Right cardiac atrium (tissue), 5 donors: ENCODE measurements at regions not wholly inside any gene's neighbourhood (a gene's known extent, or its start where the extent isn't known, plus 50 kb on each side); places are given as distances from the start of the nearest gene placed in this dataset.
A peak's percentile ranks its signal among the peaks of the same experiment; 100 is the strongest.

ENCODE experiments used
- ATAC-seq, 2 donors: fragments of 200-7000 bp; cut with Tn5 transposase; one replicate each; pipeline versions ENCODE4 v1.8.0 to v1.9.1; 2020; ENCODE audit warnings: moderate library complexity in 2 of 2, mild to moderate bottlenecking in 1 of 2
- DNase-seq, 3 donors: peaks; one replicate each; pipeline ENCODE4 v3.0.0-alpha.2; 2020
- H3K27ac ChIP-seq: one replicate; pipeline ENCODE4 v1.5.1; 2013; ENCODE audit warnings: mild to moderate bottlenecking, low read length, control low read depth, moderate library complexity
- H3K27me3 ChIP-seq: one replicate; pipeline ENCODE4 v1.6.1; 2013; ENCODE audit not compliant: control insufficient read depth, insufficient read depth
- H3K4me1 ChIP-seq: one replicate; pipeline ENCODE4 v1.6.1; 2013; ENCODE audit warnings: low read length; ENCODE audit not compliant: control insufficient read depth, insufficient read depth
- H3K4me3 ChIP-seq: one replicate; pipeline ENCODE4 v1.5.1; 2013; ENCODE audit warnings: low read length, control low read depth
- H3K9me3 ChIP-seq: one replicate; pipeline ENCODE4 v1.6.1; 2013; ENCODE audit warnings: low read length; ENCODE audit not compliant: control insufficient read depth
- WGBS: extraction: QIAGEN DNeasy Blood & Tissue Kit; methylation state at CpG from one replicate; pipeline ENCODE4 v1.1.7; 2013; 5-methylcytosine and 5-hydroxymethylcytosine counted together
- intact Hi-C, 4 donors: fragments of 100-400 bp; cut with DNase I; formaldehyde crosslinking; loops; one replicate each; pipeline versions ENCODE4 v1.11.0 to v1.14.0; 2022 to 2023
- donor health status: healthy with polysubstance abuse.
- donor health status: DM: no; HTN: yes; CAD: no.
- donor health status: DM: no; HTN: no; CAD: no.
- donor health status: DM: no; HTN: yes; CAD: no; lungs with severe emphysema.
- donor health status: DM: yes; HTN: yes; CAD: no.

- DNase-seq (no peak), ATAC-seq (no peak)
- WGBS = 90% methylated on average over 10 of the region's 10 CpGs
- intact Hi-C loops = no loop called here
- Histone ChIP-seq H3K27me3 (no peaks in the 10 kb centered on the region), H3K9me3 (no peaks in the 10 kb centered on the region), H3K27ac (no peak overlapping the region), H3K4me1 (no peaks in the 10 kb centered on the region), H3K4me3 (no peak overlapping the region)
Measured at GRCh38 chr20:53691060-53691810, 97.6 kb upstream of the ZNF217 start.

GRCh38 chr20:53688085-53688484, 94.4 kb upstream of the ZNF217 start:
- no peaks in the 10 kb centered on the region for H3K9me3 ChIP-seq
- H3K27me3 ChIP-seq = no peaks in the 10 kb centered on the region
- ATAC-seq = no peak
- no peaks in the 10 kb centered on the region for H3K4me1 ChIP-seq
- no peak overlapping the region for H3K27ac ChIP-seq
- DNase-seq = no peak
- intact Hi-C loops = no loop called here
- 94% methylated on average over 1 of the region's 1 CpG for WGBS
- H3K4me3 ChIP-seq = no peak overlapping the region

GRCh38 chr20:53685070-53685595, 91.5 kb upstream of the ZNF217 start:
- no peak overlapping the region for H3K4me3 ChIP-seq
- WGBS = 96% methylated on average over 8 of the region's 8 CpGs
- no peak overlapping the region for H3K27ac ChIP-seq
- no peaks in the 10 kb centered on the region for H3K9me3 ChIP-seq
- ATAC-seq = no peak
- intact Hi-C loops = no loop called here
- no peak for DNase-seq
- H3K27me3 ChIP-seq = no peaks in the 10 kb centered on the region
- no peaks in the 10 kb centered on the region for H3K4me1 ChIP-seq

DNA sequence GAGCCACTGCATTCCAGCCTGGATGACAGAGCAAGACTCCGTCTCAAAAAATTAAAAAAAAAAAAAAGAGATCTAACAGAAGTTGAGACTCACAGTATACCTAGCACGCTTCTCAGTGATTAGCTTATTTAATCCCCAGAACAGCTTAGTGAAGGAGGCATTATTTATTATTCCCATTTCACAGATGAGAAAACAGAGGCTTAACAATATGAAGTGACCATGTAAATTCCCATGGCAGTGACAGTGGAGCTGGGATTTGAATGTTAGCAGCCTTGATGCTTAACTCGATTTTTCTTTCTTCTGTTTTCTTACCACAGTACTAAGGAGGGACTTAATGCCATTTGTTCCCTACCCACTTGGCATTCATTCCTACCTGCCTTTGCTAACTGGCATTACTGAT, 89.9 kb upstream of the ZNF217 start:
- ATAC-seq (no peak), DNase-seq (no peak)
- 96% methylated on average over 3 of the region's 3 CpGs for WGBS
- Histone ChIP-seq H3K4me1 (no peaks in the 10 kb centered on the region), H3K27ac (no peak overlapping the region), H3K9me3 (no peaks in the 10 kb centered on the region), H3K4me3 (no peak overlapping the region), H3K27me3 (no peaks in the 10 kb centered on the region)
- intact Hi-C loops = no loop called here

GRCh38 chr20:53681352-53682212, 87.9 kb upstream of the ZNF217 start:
- no peaks in the 10 kb centered on the region for H3K4me1 ChIP-seq
- ATAC-seq = no peak
- intact Hi-C loops = no loop called here
- no peak overlapping the region for H3K27ac ChIP-seq
- H3K27me3 ChIP-seq = no peaks in the 10 kb centered on the region
- H3K4me3 ChIP-seq = no peak overlapping the region
- 90% methylated on average over 17 of the region's 17 CpGs for WGBS
- no peaks in the 10 kb centered on the region for H3K9me3 ChIP-seq
- no peak for DNase-seq

DNA sequence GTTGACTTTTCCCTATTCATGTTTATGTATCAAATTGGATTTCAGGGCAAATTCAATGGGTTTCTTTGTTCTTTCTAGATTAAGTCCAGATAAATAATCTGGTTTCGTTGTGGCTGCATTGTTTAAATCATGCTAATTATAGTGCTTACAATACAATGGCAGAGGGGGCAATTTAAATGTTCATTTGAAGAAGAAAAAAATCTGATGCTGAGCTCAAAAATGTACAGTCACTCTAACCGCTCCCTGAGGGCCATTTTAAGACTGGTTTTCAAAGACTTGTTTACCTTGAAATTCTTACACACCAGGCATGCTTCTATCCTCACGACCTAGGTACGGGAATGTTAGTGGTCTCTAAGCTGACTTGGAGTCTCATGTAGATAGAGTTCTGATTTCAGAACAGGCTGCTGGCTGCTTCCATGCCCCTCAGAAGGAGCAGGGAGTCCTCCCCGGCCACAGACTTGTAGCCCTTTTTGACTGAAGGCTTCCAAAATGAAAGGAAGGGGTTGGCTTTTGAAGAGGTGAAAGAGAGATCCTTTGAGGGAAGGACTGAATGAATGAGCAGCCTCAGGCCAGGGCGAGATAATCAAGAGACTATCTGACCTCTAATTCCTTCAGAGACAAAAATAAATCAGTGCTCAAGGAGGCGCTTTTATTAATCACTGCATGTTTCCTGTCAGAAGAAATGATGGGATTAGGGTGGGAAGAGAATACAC, 86.1 kb upstream of the ZNF217 start:
- Histone ChIP-seq H3K4me1 (no peaks in the 10 kb centered on the region), H3K27me3 (no peaks in the 10 kb centered on the region), H3K4me3 (no peak overlapping the region), H3K27ac (no peak overlapping the region), H3K9me3 (no peaks in the 10 kb centered on the region)
- intact Hi-C loops = no loop called here
- WGBS = 61% methylated on average over 7 of the region's 7 CpGs
- no peak for DNase-seq
- no peak for ATAC-seq

GRCh38 chr20:53678990-53679596, 85.5 kb upstream of the ZNF217 start:
- 55% methylated on average over 3 of the region's 3 CpGs for WGBS
- no peaks in the 10 kb centered on the region for H3K4me1 ChIP-seq
- ATAC-seq (no peak), DNase-seq (no peak)
- no peaks in the 10 kb centered on the region for H3K27me3 ChIP-seq
- H3K4me3 ChIP-seq = no peak overlapping the region
- intact Hi-C loops = no loop called here
- H3K27ac ChIP-seq = no peak overlapping the region
- no peaks in the 10 kb centered on the region for H3K9me3 ChIP-seq

- ATAC-seq (no peak), DNase-seq (no peak)
- Histone ChIP-seq H3K4me1 (no peaks in the 10 kb centered on the region), H3K4me3 (no peak overlapping the region), H3K9me3 (no peaks in the 10 kb centered on the region), H3K27ac (peak overlapping the region; percentile 32), H3K27me3 (no peaks in the 10 kb centered on the region)
- 62% methylated on average over 7 of the region's 7 CpGs for WGBS
- intact Hi-C loops = no loop called here
Measured at GRCh38 chr20:53678315-53678989, 84.8 kb upstream of the ZNF217 start.

DNA sequence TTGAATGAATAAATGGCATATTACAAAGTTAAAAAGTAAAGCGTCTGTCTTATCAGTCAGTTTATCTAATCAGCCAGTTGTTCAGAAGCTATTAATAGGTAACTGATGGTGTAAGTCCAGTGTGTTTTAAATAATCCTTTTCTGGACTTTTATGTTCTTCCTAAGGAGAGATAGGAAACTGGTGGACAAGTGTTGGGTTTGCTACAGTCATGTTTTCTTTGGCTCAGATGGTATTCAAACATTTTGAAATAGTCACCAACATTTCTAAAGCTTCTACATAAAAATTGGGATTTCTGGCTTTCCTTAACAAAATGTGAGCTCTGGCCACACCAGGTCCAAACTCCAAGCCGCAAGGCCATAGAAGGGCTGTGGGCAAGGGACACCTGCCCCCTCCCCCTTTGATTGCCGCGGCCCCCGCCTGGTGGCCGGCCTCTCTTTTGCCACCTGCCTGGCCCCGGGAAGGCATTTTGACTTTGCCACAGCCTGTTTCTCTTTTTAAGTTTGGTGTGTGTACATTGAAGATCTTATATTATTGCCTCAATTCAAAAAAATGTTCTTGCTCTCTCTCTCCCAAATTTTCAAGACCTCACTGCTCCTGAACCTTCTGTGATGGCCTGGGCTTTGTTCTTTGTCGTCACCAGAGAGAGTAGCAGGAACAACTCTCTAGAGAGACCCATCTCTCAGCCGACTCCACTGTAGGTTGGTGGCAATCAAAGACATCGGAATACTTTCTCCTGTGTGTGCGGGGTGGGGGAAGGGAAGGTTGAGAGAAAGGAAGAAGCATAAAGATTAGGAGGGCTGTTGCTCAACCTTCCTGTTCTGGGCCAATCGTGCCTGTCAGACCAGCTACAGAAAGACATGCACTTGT, 84.0 kb upstream of the ZNF217 start:
- DNase-seq = peak; percentile 46 to 75 (median 56)
- no peak overlapping the region for H3K4me3 ChIP-seq
- intact Hi-C loops = no loop called here
- H3K4me1 ChIP-seq = no peaks in the 10 kb centered on the region
- peak; percentile 85 to 89 for ATAC-seq
- H3K9me3 ChIP-seq = no peaks in the 10 kb centered on the region
- 33% methylated on average over 12 of the region's 12 CpGs for WGBS
- H3K27ac ChIP-seq = peak overlapping the region; percentile 32
- no peaks in the 10 kb centered on the region for H3K27me3 ChIP-seq
